ENCODE measurements at regions not wholly inside any gene's neighbourhood (a gene's known extent, or its start where the extent isn't known, plus 50 kb on each side); places are given as distances from the start of the nearest gene placed in this dataset.
A peak's percentile ranks its signal among the peaks of the same experiment; 100 is the strongest.

DNA sequence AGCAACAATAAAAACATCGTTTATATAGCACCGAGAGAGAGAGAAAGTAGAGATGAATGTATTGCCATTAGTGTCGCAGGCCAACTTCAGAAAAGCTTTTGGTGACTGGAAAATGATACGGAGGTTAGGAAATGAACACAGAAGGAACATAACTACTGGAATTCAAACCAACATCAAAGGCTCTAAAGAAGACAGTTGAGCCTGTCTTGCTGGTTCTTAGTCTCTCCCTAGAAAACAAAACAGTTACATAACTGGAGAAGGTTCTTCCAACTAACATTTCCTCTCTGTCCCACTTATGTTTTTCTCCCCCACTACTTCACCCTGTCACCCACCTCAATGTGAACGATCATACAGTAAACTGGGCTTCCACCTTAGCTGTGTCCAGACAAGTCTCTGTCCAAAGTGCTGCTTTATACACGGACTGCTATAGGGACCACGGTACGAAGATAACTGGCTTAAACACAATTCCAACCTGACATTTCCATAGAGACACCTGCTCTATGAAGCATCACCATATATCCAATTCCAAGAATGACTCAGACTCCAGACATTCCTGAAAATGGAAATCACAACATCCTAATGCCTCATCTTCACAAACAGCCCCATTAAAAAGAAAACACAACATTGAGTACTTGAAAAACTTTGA is 85.2 kb upstream of the ARHGAP32 start:
- H3K4me3 ChIP-seq (ENCODE audit: low read length in 2 of 2): no peak overlapping the region
- intact Hi-C loops (cut with DNase I): loop anchor here in 1 of 2 donors (10.0 kb wide), 1 partner anchor 133 kb away; no protein-coding TSS in a partner anchor
- 86 to 88% methylated on average over 8 of the region's 8 CpGs for WGBS, 2 donors

GRCh38 chr11:129275828-129276227 is 83.7 kb upstream of the ARHGAP32 start:
- no peaks in the 10 kb centered on the region for H3K36me3 ChIP-seq (ENCODE audit: control insufficient read depth in 1 of 2, insufficient read depth in 2 of 2, low read length in 1 of 2)
- H3K9me3 ChIP-seq (ENCODE audit: control insufficient read depth, low read length): no peaks in the 10 kb centered on the region
- DNase-seq: no peak
- no peaks in the 10 kb centered on the region for H3K4me1 ChIP-seq (ENCODE audit: control insufficient read depth in 1 of 2, insufficient read depth in 2 of 2, low read length in 2 of 2)
- no peak overlapping the region for H3K27ac ChIP-seq (ENCODE audit: low read depth in 1 of 2, low read length in 2 of 2)
- WGBS, 2 donors: 94 to 98% methylated on average over 3 of the region's 3 CpGs
- no peak for ATAC-seq (ENCODE audit: low FRiP score)
- no peak overlapping the region for H3K4me3 ChIP-seq (ENCODE audit: low read length in 2 of 2)
- intact Hi-C loops (cut with DNase I): loop anchor here in 1 of 2 donors (10.0 kb wide), 1 partner anchor 131 kb away; no protein-coding TSS in a partner anchor
- no peaks in the 10 kb centered on the region for H3K27me3 ChIP-seq (ENCODE audit: control insufficient read depth in 1 of 2, insufficient read depth in 2 of 2, low read length in 1 of 2)

More for the DNA sequence above, 85.2 kb upstream of the ARHGAP32 start:
- Histone ChIP-seq H3K27me3 (ENCODE audit: control insufficient read depth in 1 of 2, insufficient read depth in 2 of 2, low read length in 1 of 2) (no peaks in the 10 kb centered on the region), H3K27ac (ENCODE audit: low read depth in 1 of 2, low read length in 2 of 2) (no peak overlapping the region), H3K4me1 (ENCODE audit: control insufficient read depth in 1 of 2, insufficient read depth in 2 of 2, low read length in 2 of 2) (no peaks in the 10 kb centered on the region), H3K36me3 (ENCODE audit: control insufficient read depth in 1 of 2, insufficient read depth in 2 of 2, low read length in 1 of 2) (no peaks in the 10 kb centered on the region), H3K9me3 (ENCODE audit: control insufficient read depth, low read length) (no peaks in the 10 kb centered on the region)
- DNase-seq: no peak
- no peak for ATAC-seq (ENCODE audit: low FRiP score)

GRCh38 chr11:129273944-129274711 is 82.0 kb upstream of the ARHGAP32 start:
- no peaks in the 10 kb centered on the region for H3K9me3 ChIP-seq (ENCODE audit: control insufficient read depth, low read length)
- H3K27me3 ChIP-seq (ENCODE audit: control insufficient read depth in 1 of 2, insufficient read depth in 2 of 2, low read length in 1 of 2): no peaks in the 10 kb centered on the region
- intact Hi-C loops (cut with DNase I): loop anchor here in 1 of 2 donors (10.0 kb wide), 1 partner anchor 129 kb away; no protein-coding TSS in a partner anchor
- DNase-seq: no peak
- H3K27ac ChIP-seq (ENCODE audit: low read depth in 1 of 2, low read length in 2 of 2): no peak overlapping the region
- no peaks in the 10 kb centered on the region for H3K4me1 ChIP-seq (ENCODE audit: control insufficient read depth in 1 of 2, insufficient read depth in 2 of 2, low read length in 2 of 2)
- 90 to 91% methylated on average over 5 of the region's 5 CpGs for WGBS, 2 donors
- H3K36me3 ChIP-seq (ENCODE audit: control insufficient read depth in 1 of 2, insufficient read depth in 2 of 2, low read length in 1 of 2): no peaks in the 10 kb centered on the region
- no peak for ATAC-seq (ENCODE audit: low FRiP score)
- no peak overlapping the region for H3K4me3 ChIP-seq (ENCODE audit: low read length in 2 of 2)

DNA sequence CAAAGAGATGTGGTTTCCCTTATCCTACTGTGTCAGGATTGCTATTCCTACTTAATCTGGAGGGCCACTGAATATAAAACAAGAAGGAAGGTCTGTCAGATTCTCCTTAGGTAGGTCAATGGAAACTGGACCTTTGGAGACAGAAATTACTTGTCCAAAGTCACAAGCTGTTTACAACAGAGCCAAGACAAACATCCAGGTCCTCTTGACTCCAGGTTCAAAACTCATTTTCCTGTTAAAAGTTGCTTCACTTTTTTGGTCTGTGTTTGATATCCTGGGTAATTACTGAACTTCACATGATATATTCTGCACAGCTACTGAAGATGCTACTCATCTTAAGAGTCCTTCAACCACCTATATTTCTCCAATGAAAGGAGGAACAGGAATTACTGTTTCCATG is 81.2 kb upstream of the ARHGAP32 start:
- Histone ChIP-seq H3K9me3 (ENCODE audit: control insufficient read depth, low read length) (no peaks in the 10 kb centered on the region), H3K27ac (ENCODE audit: low read depth in 1 of 2, low read length in 2 of 2) (no peak overlapping the region), H3K4me1 (ENCODE audit: control insufficient read depth in 1 of 2, insufficient read depth in 2 of 2, low read length in 2 of 2) (no peaks in the 10 kb centered on the region), H3K36me3 (ENCODE audit: control insufficient read depth in 1 of 2, insufficient read depth in 2 of 2, low read length in 1 of 2) (no peaks in the 10 kb centered on the region), H3K27me3 (ENCODE audit: control insufficient read depth in 1 of 2, insufficient read depth in 2 of 2, low read length in 1 of 2) (no peaks in the 10 kb centered on the region), H3K4me3 (ENCODE audit: low read length in 2 of 2) (no peak overlapping the region)
- intact Hi-C loops (cut with DNase I): loop anchor here in 1 of 2 donors (10.0 kb wide), 1 partner anchor 129 kb away; no protein-coding TSS in a partner anchor
- no peak for DNase-seq
- ATAC-seq (ENCODE audit: low FRiP score): no peak

- DNase-seq: no peak
- no peaks in the 10 kb centered on the region for H3K27me3 ChIP-seq (ENCODE audit: control insufficient read depth in 1 of 2, insufficient read depth in 2 of 2, low read length in 1 of 2)
- H3K36me3 ChIP-seq (ENCODE audit: control insufficient read depth in 1 of 2, insufficient read depth in 2 of 2, low read length in 1 of 2): no peaks in the 10 kb centered on the region
- H3K4me3 ChIP-seq (ENCODE audit: low read length in 2 of 2): no peak overlapping the region
- H3K9me3 ChIP-seq (ENCODE audit: control insufficient read depth, low read length): no peaks in the 10 kb centered on the region
- intact Hi-C loops (cut with DNase I): loop anchor here in 1 of 2 donors (10.0 kb wide), 1 partner anchor 126 kb away; no protein-coding TSS in a partner anchor
- no peak overlapping the region for H3K27ac ChIP-seq (ENCODE audit: low read depth in 1 of 2, low read length in 2 of 2)
- H3K4me1 ChIP-seq (ENCODE audit: control insufficient read depth in 1 of 2, insufficient read depth in 2 of 2, low read length in 2 of 2): no peaks in the 10 kb centered on the region
- 83 to 90% methylated on average over 9 of the region's 9 CpGs for WGBS, 2 donors
- ATAC-seq (ENCODE audit: low FRiP score): no peak
These were observed 78.9 kb upstream of the ARHGAP32 start for GRCh38 chr11:129271030-129271429.

DNA sequence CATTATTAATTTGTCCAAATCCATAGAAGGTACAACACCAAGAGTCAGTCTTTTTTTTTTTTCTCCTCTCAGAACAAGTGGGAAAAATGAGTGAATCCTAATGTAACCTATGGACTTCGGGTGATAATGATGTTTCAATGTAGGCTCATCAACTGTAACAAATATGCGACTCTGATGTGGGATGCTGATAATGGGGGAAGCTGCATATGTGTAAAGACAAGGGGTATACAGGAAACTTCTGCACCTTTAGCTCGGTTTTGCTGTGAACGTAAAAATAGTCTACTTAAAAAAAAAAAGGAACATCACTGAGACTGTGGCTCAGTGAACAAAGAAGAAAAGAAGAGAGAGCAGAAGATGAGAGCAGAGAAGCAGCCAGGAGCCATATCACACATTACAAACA is 78.3 kb upstream of the ARHGAP32 start:
- Histone ChIP-seq H3K4me3 (ENCODE audit: low read length in 2 of 2) (no peak overlapping the region), H3K36me3 (ENCODE audit: control insufficient read depth in 1 of 2, insufficient read depth in 2 of 2, low read length in 1 of 2) (no peaks in the 10 kb centered on the region), H3K27me3 (ENCODE audit: control insufficient read depth in 1 of 2, insufficient read depth in 2 of 2, low read length in 1 of 2) (no peaks in the 10 kb centered on the region), H3K27ac (ENCODE audit: low read depth in 1 of 2, low read length in 2 of 2) (no peak overlapping the region), H3K4me1 (ENCODE audit: control insufficient read depth in 1 of 2, insufficient read depth in 2 of 2, low read length in 2 of 2) (no peaks in the 10 kb centered on the region), H3K9me3 (ENCODE audit: control insufficient read depth, low read length) (no peaks in the 10 kb centered on the region)
- ATAC-seq (ENCODE audit: low FRiP score): no peak
- intact Hi-C loops (cut with DNase I): loop anchor here in 1 of 2 donors (10.0 kb wide), 1 partner anchor 126 kb away; no protein-coding TSS in a partner anchor
- 90 to 92% methylated on average over 4 of the region's 4 CpGs for WGBS, 2 donors
- no peak for DNase-seq

- no peak overlapping the region for H3K4me3 ChIP-seq (ENCODE audit: low read length in 2 of 2)
- H3K4me1 ChIP-seq (ENCODE audit: control insufficient read depth in 1 of 2, insufficient read depth in 2 of 2, low read length in 2 of 2): no peaks in the 10 kb centered on the region
- no peaks in the 10 kb centered on the region for H3K9me3 ChIP-seq (ENCODE audit: control insufficient read depth, low read length)
- no peaks in the 10 kb centered on the region for H3K36me3 ChIP-seq (ENCODE audit: control insufficient read depth in 1 of 2, insufficient read depth in 2 of 2, low read length in 1 of 2)
- no peak overlapping the region for H3K27ac ChIP-seq (ENCODE audit: low read depth in 1 of 2, low read length in 2 of 2)
- H3K27me3 ChIP-seq (ENCODE audit: control insufficient read depth in 1 of 2, insufficient read depth in 2 of 2, low read length in 1 of 2): no peaks in the 10 kb centered on the region
- WGBS, 2 donors: 92 to 93% methylated on average over 3 of the region's 3 CpGs
- ATAC-seq (ENCODE audit: low FRiP score) (no peak), DNase-seq (no peak)
- intact Hi-C loops (cut with DNase I): no loop called here
These were observed 76.2 kb upstream of the ARHGAP32 start for GRCh38 chr11:129268371-129268770.

GRCh38 chr11:129267716-129268115 is 75.6 kb upstream of the ARHGAP32 start:
- no peaks in the 10 kb centered on the region for H3K36me3 ChIP-seq (ENCODE audit: control insufficient read depth in 1 of 2, insufficient read depth in 2 of 2, low read length in 1 of 2)
- intact Hi-C loops (cut with DNase I): no loop called here
- no peaks in the 10 kb centered on the region for H3K4me1 ChIP-seq (ENCODE audit: control insufficient read depth in 1 of 2, insufficient read depth in 2 of 2, low read length in 2 of 2)
- no peak overlapping the region for H3K27ac ChIP-seq (ENCODE audit: low read depth in 1 of 2, low read length in 2 of 2)
- whole genome bisulfite sequencing, 2 donors: 80 to 91% methylated on average over 3 of the region's 3 CpGs
- no peaks in the 10 kb centered on the region for H3K9me3 ChIP-seq (ENCODE audit: control insufficient read depth, low read length)
- DNase-seq (no peak), ATAC-seq (ENCODE audit: low FRiP score) (no peak)
- H3K27me3 ChIP-seq (ENCODE audit: control insufficient read depth in 1 of 2, insufficient read depth in 2 of 2, low read length in 1 of 2): no peaks in the 10 kb centered on the region
- no peak overlapping the region for H3K4me3 ChIP-seq (ENCODE audit: low read length in 2 of 2)

DNA sequence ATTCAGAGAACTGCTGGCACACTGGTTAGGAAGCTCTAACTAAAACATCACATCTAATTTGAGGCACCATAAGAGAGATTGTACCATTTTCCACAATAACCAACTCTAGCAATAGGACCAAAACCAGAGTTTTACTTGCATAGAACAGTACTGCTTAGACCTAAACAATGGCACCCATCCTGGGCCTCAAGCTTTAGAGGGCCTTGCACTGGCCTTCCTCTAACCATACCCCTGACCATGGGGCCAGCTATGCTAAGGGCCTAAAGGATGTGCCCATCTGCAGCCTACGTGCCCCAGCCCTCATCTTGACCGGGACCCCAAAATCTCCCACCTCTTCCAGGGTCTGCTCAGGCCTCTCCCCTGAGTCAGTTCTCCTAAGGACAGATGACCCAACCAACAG is 74.4 kb upstream of the ARHGAP32 start:
- intact Hi-C loops (cut with DNase I): no loop called here

More for the DNA sequence above, 74.4 kb upstream of the ARHGAP32 start:
- Histone ChIP-seq H3K9me3 (ENCODE audit: control insufficient read depth, low read length) (no peaks in the 10 kb centered on the region), H3K27me3 (ENCODE audit: control insufficient read depth in 1 of 2, insufficient read depth in 2 of 2, low read length in 1 of 2) (no peaks in the 10 kb centered on the region), H3K36me3 (ENCODE audit: control insufficient read depth in 1 of 2, insufficient read depth in 2 of 2, low read length in 1 of 2) (no peaks in the 10 kb centered on the region), H3K4me3 (ENCODE audit: low read length in 2 of 2) (no peak overlapping the region), H3K4me1 (ENCODE audit: control insufficient read depth in 1 of 2, insufficient read depth in 2 of 2, low read length in 2 of 2) (no peaks in the 10 kb centered on the region), H3K27ac (ENCODE audit: low read depth in 1 of 2, low read length in 2 of 2) (no peak overlapping the region)
- WGBS, 2 donors: 81 to 98% methylated on average over 2 of the region's 2 CpGs
- DNase-seq (no peak), ATAC-seq (ENCODE audit: low FRiP score) (peak; percentile 50)

Data from aorta (tissue), 5 donors.